GM12878 (cell line): ENCODE measurements at regions not wholly inside any gene's neighbourhood (a gene's known extent, or its start where the extent isn't known, plus 50 kb on each side); places are given as distances from the start of the nearest gene placed in this dataset.
A peak's percentile ranks its signal among the peaks of the same experiment; 100 is the strongest.

Source experiments
- ATAC-seq: fragments of 200-7000 bp; cut with Tn5 transposase; 3 replicates; pipeline ENCODE4 v1.9.1; 2020; ENCODE audit warnings: mild to moderate bottlenecking, moderate library complexity
- BruUV-seq: library from RNA; stranded (reverse); fragments of 400-500 nt; replicated peaks from 2 replicates; lab custom pipeline; 2021; lab: Mats Ljungman, UMichigan
- CTCF ChIA-PET: fragments of 300-600 bp; sonication (Branson Sonifier 250); formaldehyde crosslinking; extraction: SDS; loops from one replicate; lab custom pipeline; 2021; ENCODE audit warnings: inconsistent platforms; lab: Yijun Ruan, JAX
- POLR2A ChIA-PET: fragments of 350-600 bp; formaldehyde crosslinking; extraction: SDS; loops from one replicate; lab custom pipeline; 2021; ENCODE audit warnings: inconsistent platforms; lab: Charles Lee
- RAD21 ChIA-PET: fragments of 300-600 bp; sonication (Branson Sonifier 250); formaldehyde crosslinking; loops from one replicate; lab custom pipeline; 2023; ENCODE audit warnings: antibody characterized with exemption; ENCODE audit not compliant: unreplicated experiment; lab: Charles Lee
- SMC1A ChIA-PET: fragments of 300-600 bp; sonication (Branson Sonifier 250); formaldehyde crosslinking; loops from one replicate; lab custom pipeline; 2023; ENCODE audit not compliant: unreplicated experiment, uncharacterized antibody; lab: Charles Lee
- DNase-seq: peaks from one replicate; pipeline ENCODE4 v3.0.0-alpha.2; 2011; ENCODE audit warnings: low read depth, low spot score
- FAIRE-seq: peaks from 3 replicates; lab custom pipeline; 2011; peaks lifted over from hg19 to GRCh38; lab: Jason Lieb, UNC
- H2AFZ ChIP-seq: 2 replicates; pipeline ENCODE4 v1.6.0; 2011; ENCODE audit warnings: low read depth, low read length, control low read depth; ENCODE audit not compliant: control insufficient read depth
- H3K27ac ChIP-seq: 2 replicates; pipeline ENCODE4 v1.5.1; 2011; ENCODE audit warnings: control low read depth; ENCODE audit not compliant: control insufficient read depth, insufficient read depth
- H3K27me3 ChIP-seq, 2 experiments: replicated peaks in 1 of 2; 2 replicates each; pipeline versions ENCODE4 v1.6.0 to v1.6.1; 2011; ENCODE audit warnings: low read length in 1 of 2; ENCODE audit not compliant: control insufficient read depth in 2 of 2, insufficient read depth in 2 of 2
- H3K36me3 ChIP-seq, 2 experiments: 2 replicates each; pipeline ENCODE4 v1.5.1; 2011; ENCODE audit warnings: low read length in 1 of 2; ENCODE audit not compliant: control insufficient read depth in 2 of 2, insufficient read depth in 2 of 2
- H3K4me1 ChIP-seq: 2 replicates; pipeline ENCODE4 v1.6.1; 2011; ENCODE audit warnings: mild to moderate bottlenecking, low read length, moderate library complexity, mixed read lengths; ENCODE audit not compliant: control insufficient read depth, insufficient read depth
- H3K4me2 ChIP-seq: 2 replicates; pipeline ENCODE4 v1.6.0; 2011; ENCODE audit warnings: control low read depth; ENCODE audit not compliant: control insufficient read depth, insufficient read depth
- H3K4me3 ChIP-seq: fragments of 200-600 bp; sonication (generic); 2 replicates; pipeline ENCODE4 v1.5.1; 2016
- H3K79me2 ChIP-seq: 2 replicates; pipeline ENCODE4 v1.6.0; 2011; ENCODE audit warnings: low read length; ENCODE audit not compliant: control insufficient read depth, insufficient read depth
- H3K9ac ChIP-seq: 2 replicates; pipeline ENCODE4 v1.8.0; 2011; ENCODE audit warnings: low read length, control low read depth, mixed read lengths; ENCODE audit not compliant: control insufficient read depth, insufficient read depth
- H3K9me3 ChIP-seq: replicated peaks from 3 replicates; pipeline ENCODE4 v1.5.1; 2011; ENCODE audit warnings: mild to moderate bottlenecking, low read length; ENCODE audit not compliant: control insufficient read depth, insufficient read depth
- H4K20me1 ChIP-seq: 2 replicates; pipeline ENCODE4 v1.6.0; 2011; ENCODE audit not compliant: control insufficient read depth, insufficient read depth
- ETV6 ChIP-seq, 2 experiments: fragments of 450-650 bp in 1 of 2; IDR thresholded peaks in 1 of 2; conservative IDR thresholded peaks in 1 of 2; 2 replicates each; pipeline ENCODE4 v1.6.1; 2014; ENCODE audit warnings: antibody characterized with exemption in 1 of 2, borderline replicate concordance in 1 of 2, low read depth in 1 of 2, mild to moderate bottlenecking in 1 of 2, moderate library complexity in 1 of 2
- KLF5 ChIP-seq: fragments of 450-650 bp; IDR thresholded peaks from 2 replicates; pipeline ENCODE4 v1.6.1; 2014; ENCODE audit warnings: mild to moderate bottlenecking; ENCODE audit not compliant: partially characterized antibody
- NFXL1 ChIP-seq: fragments of 450-650 bp; IDR thresholded peaks from 2 replicates; pipeline ENCODE4 v1.6.1; 2017; ENCODE audit warnings: antibody characterized with exemption, mild to moderate bottlenecking, borderline replicate concordance
- NFYA ChIP-seq: IDR thresholded peaks from 2 replicates; pipeline ENCODE4 v1.6.1; 2011; ENCODE audit warnings: low read depth, mild to moderate bottlenecking, low read length, improper control_type of control experiment, borderline replicate concordance
- WGBS: methylation state at CpG from one replicate; pipeline ENCODE4 v1.1.6; 2016; ENCODE audit warnings: low lambda C conversion rate; ENCODE audit not compliant: insufficient replicate concordance, insufficient coverage; ENCODE audit errors: missing lambda C conversion rate; 5-methylcytosine and 5-hydroxymethylcytosine counted together
- in situ Hi-C: fragments of 300-500 bp; cut with MboI; formaldehyde crosslinking; loops from 9 replicates; pipeline ENCODE4 v1.14.3; 2018; ENCODE audit warnings: mixed read lengths
- intact Hi-C: fragments of 100-400 bp; cut with micrococcal nuclease; formaldehyde crosslinking; loops from one replicate; pipeline ENCODE4 v1.14.2; 2022; ENCODE audit not compliant: unreplicated experiment
- TF ChIP-seq, protein P1 (sequence below): IDR thresholded peaks from 2 replicates; pipeline ENCODE4 v1.6.1; 2012; ENCODE audit warnings: low read depth, low read length, improper control_type of control experiment

DNA sequence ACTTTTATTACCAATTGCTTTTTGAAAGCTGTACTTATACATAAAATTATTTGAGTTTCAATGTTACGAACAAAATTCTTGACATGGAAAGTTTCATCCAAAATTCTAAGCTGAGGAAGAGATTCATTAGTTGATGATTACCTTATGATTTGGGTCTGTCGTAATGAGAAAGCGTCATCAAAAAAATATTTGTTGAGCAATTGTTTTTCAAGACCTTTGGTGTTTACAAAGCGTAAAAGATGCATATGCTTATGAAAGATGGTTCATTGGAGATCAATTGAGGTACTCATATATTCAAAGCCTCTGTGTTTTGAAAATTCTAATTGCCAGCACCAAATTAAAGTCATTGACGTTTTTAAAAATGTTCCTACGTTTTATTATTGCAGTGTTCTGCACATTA, 110.5 kb upstream of the DOK5 start:
- ChIA-PET SMC1A (no interaction called here), RAD21 (no interaction called here), CTCF (no interaction called here), POLR2A (no interaction called here)
- Histone ChIP-seq H2AFZ (no peak overlapping the region), H3K36me3 (no peaks in the 10 kb centered on the region), H3K4me2 (no peak overlapping the region), H3K79me2 (no peaks in the 10 kb centered on the region), H3K4me1 (no peaks in the 10 kb centered on the region), H3K9me3 (no peaks in the 10 kb centered on the region), H3K27ac (no peak overlapping the region), H3K27me3 (no peaks in the 10 kb centered on the region), H4K20me1 (no peaks in the 10 kb centered on the region), H3K9ac (no peak overlapping the region), H3K4me3 (no peak overlapping the region)
- in situ Hi-C loops (no loop called here), intact Hi-C loops (no loop called here)
- FAIRE-seq (no peak), DNase-seq (no peak), ATAC-seq (no peak)
- BruUV-seq: no TSS peak
- no peak for TF ChIP-seq NFYA
- TF ChIP-seq KLF5: no peak
- TF ChIP-seq NFXL1: 0 out of 2 replicates have a peak, but pooled peaks have one; percentile 21
- WGBS: 35% methylated on average over 6 of the region's 6 CpGs

DNA sequence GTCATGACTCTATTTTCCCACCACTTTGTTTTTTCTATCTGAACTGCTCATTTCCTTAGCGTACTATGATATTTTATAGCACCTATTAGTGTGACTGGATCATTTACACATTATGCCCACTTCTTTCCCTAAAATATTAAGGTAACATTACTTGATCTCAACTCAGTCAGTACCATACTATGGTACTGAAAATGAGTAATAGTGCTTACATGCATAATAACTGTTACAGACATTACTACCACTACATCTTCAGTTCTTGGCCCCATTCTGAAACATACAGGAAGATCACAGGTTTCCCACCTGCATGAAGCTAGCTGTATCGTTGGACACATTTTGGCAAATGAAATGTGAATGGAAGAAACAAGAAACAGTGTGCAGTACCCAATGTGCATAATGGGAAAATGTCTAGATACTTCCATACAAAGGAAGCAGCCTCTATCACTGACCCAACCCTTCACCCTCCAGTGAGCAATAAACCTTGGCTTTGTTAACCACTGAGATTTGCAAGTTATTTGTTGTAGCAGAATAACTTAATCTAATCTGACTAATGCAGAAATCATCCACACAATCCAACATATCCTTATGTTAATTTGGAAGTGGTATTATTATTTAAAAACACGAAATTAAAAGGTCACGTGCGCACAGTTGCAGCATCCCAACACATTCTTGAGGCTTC, 108.6 kb upstream of the DOK5 start:
- Histone ChIP-seq H2AFZ (no peak overlapping the region), H3K79me2 (no peaks in the 10 kb centered on the region), H3K27ac (no peak overlapping the region), H4K20me1 (no peaks in the 10 kb centered on the region), H3K9me3 (no peaks in the 10 kb centered on the region), H3K4me3 (no peak overlapping the region), H3K9ac (no peak overlapping the region), H3K27me3 (no peaks in the 10 kb centered on the region)
- no TSS peak for BruUV-seq
- in situ Hi-C loops: no loop called here
- FAIRE-seq: no peak
- ChIA-PET RAD21 (no interaction called here), CTCF (interaction anchor here (1.0 kb wide), 1 partner anchor 11 kb away, joined by 4 read pairs; no protein-coding TSS in a partner anchor), POLR2A (no interaction called here)
- 38% methylated on average over 5 of the region's 5 CpGs for WGBS
- no peak for ATAC-seq
- TF ChIP-seq, protein P1, sequence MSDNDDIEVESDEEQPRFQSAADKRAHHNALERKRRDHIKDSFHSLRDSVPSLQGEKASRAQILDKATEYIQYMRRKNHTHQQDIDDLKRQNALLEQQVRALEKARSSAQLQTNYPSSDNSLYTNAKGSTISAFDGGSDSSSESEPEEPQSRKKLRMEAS: no peak
- TF ChIP-seq ETV6 (conservative IDR thresholded peaks at IDR 0.05 in 1 of 2, IDR thresholded peaks at IDR 0.05 in 1 of 2; ENCODE audit: borderline replicate concordance in 1 of 2, low read depth in 1 of 2): 0 out of 4 replicates have a peak, but pooled peaks of 1 of the 2 experiments have one; percentile 17
- TF ChIP-seq, all 136 proteins: peak for 1
- SMC1A ChIA-PET: no interaction called here
- Histone ChIP-seq H3K4me2 (no peak overlapping the region), H3K36me3 (no peaks in the 10 kb centered on the region), H3K4me1 (no peaks in the 10 kb centered on the region)
- intact Hi-C loops: no loop called here
- DNase-seq: no peak
